Stomach (tissue), 4 donors: ENCODE measurements at regions not wholly inside any gene's neighbourhood (a gene's known extent, or its start where the extent isn't known, plus 50 kb on each side); places are given as distances from the start of the nearest gene placed in this dataset.

Experiments
- CTCF ChIP-seq, 7 experiments: fragments of 450-650 bp in 4 of 7; fragments of 200-600 bp in 3 of 7; sonication (generic) in 3 of 7; IDR thresholded peaks; one replicate each; pipeline ENCODE4 v1.5.1; 2016 to 2019; ENCODE audit warnings: antibody characterized with exemption in 7 of 7, control low read depth in 2 of 7, mild to moderate bottlenecking in 1 of 7
- EP300 ChIP-seq: sonication (generic); formaldehyde crosslinking; IDR thresholded peaks from one replicate; pipeline ENCODE4 v1.6.1; 2017; ENCODE audit warnings: antibody characterized with exemption
- POLR2A ChIP-seq, 4 donors: fragments of 450-650 bp; IDR thresholded peaks; one replicate each; pipeline ENCODE4 v1.6.1; 2016; ENCODE audit warnings: antibody characterized with exemption in 4 of 4, control low read depth in 2 of 4, mild to moderate bottlenecking in 1 of 4, moderate library complexity in 1 of 4
- POLR2AphosphoS5 ChIP-seq, 3 donors: sonication (generic); formaldehyde crosslinking; IDR thresholded peaks; one replicate each; pipeline ENCODE4 v1.6.1; 2016; ENCODE audit warnings: antibody characterized with exemption in 3 of 3

GRCh38 chr4:156330436-156331031, 376.9 kb upstream of the CTSO start:
- TF ChIP-seq CTCF (IDR thresholded peaks at IDR 0.05): no peak
- TF ChIP-seq POLR2AphosphoS5 (IDR thresholded peaks at IDR 0.05): no peak
- no peak for TF ChIP-seq EP300
- TF ChIP-seq POLR2A (IDR thresholded peaks at IDR 0.05): no peak
